Erythroblast (primary cell): ENCODE measurements at regions not wholly inside any gene's neighbourhood (a gene's known extent, or its start where the extent isn't known, plus 50 kb on each side); places are given as distances from the start of the nearest gene placed in this dataset.

Experiments
- GATA1 ChIP-seq: IDR thresholded peaks from 2 replicates; pipeline ENCODE4 v1.6.1; 2011; ENCODE audit warnings: low read depth, mild to moderate bottlenecking, control low read depth, low read length, moderate library complexity
- POLR2A ChIP-seq: IDR thresholded peaks from 2 replicates; pipeline ENCODE4 v1.6.1; 2011; ENCODE audit warnings: mild to moderate bottlenecking, low read length

GRCh38 chr10:24120646-24121045, 88.3 kb upstream of the KIAA1217 start:
- TF ChIP-seq POLR2A (no peak), GATA1 (no peak)
